IgD-negative memory B cell (primary cell): ENCODE measurements at regions not wholly inside any gene's neighbourhood (a gene's known extent, or its start where the extent isn't known, plus 50 kb on each side); places are given as distances from the start of the nearest gene placed in this dataset.
"Not testable (repeated sequence)": the region's sequence is repeated elsewhere in the genome, so short reads cannot be mapped to it uniquely, and the experiment has no call there.

Experiments used
- H3K27ac Mint-ChIP-seq, 3 donors: one replicate each; pipeline ENCODE4 v1.8.0; 2020 to 2022; ENCODE audit warnings: mild to moderate bottlenecking in 3 of 3, mixed read lengths in 3 of 3, moderate library complexity in 1 of 3
- H3K27me3 Mint-ChIP-seq: one replicate; pipeline ENCODE4 v1.8.0; 2021; ENCODE audit warnings: mixed read lengths
- H3K36me3 Mint-ChIP-seq: one replicate; pipeline ENCODE4 v1.8.0; 2020; ENCODE audit warnings: mild to moderate bottlenecking, mixed read lengths
- H3K4me1 Mint-ChIP-seq, 3 donors: one replicate each; pipeline ENCODE4 v1.8.0; 2020 to 2022; ENCODE audit warnings: mixed read lengths in 3 of 3, mild to moderate bottlenecking in 1 of 3
- H3K4me3 Mint-ChIP-seq, 4 donors: one replicate each; pipeline ENCODE4 v1.8.0; 2020 to 2022; ENCODE audit warnings: mild to moderate bottlenecking in 4 of 4, mixed read lengths in 4 of 4, moderate library complexity in 3 of 4
- H3K9me3 Mint-ChIP-seq, 3 donors: one replicate each; pipeline ENCODE4 v1.8.0; 2020 to 2021; ENCODE audit warnings: mixed read lengths in 3 of 3, mild to moderate bottlenecking in 1 of 3

GRCh38 chr5:130624805-130625204 is 540.3 kb downstream of the HINT1 start:
- Mint-ChIP-seq H3K4me3 (no peak overlapping the region), H3K27me3 (no peaks in the 10 kb centered on the region), H3K9me3 (peaks cover 4% of the 10 kb centered on the region in 3 donors), H3K36me3 (no peaks in the 10 kb centered on the region), H3K27ac (peak overlapping the region in 1 of 3 donors; percentile 11), H3K4me1 (no peaks in the 10 kb centered on the region)

GRCh38 chr5:130616161-130616560 is 548.9 kb downstream of the HINT1 start:
- Mint-ChIP-seq H3K4me3 (no peak overlapping the region), H3K27me3 (no peaks in the 10 kb centered on the region), H3K9me3 (peaks cover 0 to 5% (median 0%) of the 10 kb centered on the region in 3 donors), H3K4me1 (no peaks in the 10 kb centered on the region), H3K27ac (no peak overlapping the region), H3K36me3 (no peaks in the 10 kb centered on the region)

- peaks cover 0 to 4% (median 1%) of the 10 kb centered on the region in 3 donors for H3K9me3 Mint-ChIP-seq
Measured at GRCh38 chr5:130605234-130605633, 559.8 kb downstream of the HINT1 start.

GRCh38 chr5:130596647-130597046 is 568.4 kb downstream of the HINT1 start:
- not testable (repeated sequence) for H3K36me3 Mint-ChIP-seq, H3K27me3 Mint-ChIP-seq, H3K4me1 Mint-ChIP-seq, H3K27ac Mint-ChIP-seq, H3K9me3 Mint-ChIP-seq, H3K4me3 Mint-ChIP-seq

More at GRCh38 chr5:130605234-130605633, 559.8 kb downstream of the HINT1 start:
- Mint-ChIP-seq H3K4me3 (no peak overlapping the region), H3K27ac (no peak overlapping the region), H3K4me1 (no peaks in the 10 kb centered on the region), H3K36me3 (no peaks in the 10 kb centered on the region), H3K27me3 (no peaks in the 10 kb centered on the region)

- no peaks in the 10 kb centered on the region for H3K36me3 Mint-ChIP-seq
- peaks cover 0 to 3% (median 0%) of the 10 kb centered on the region in 3 donors for H3K9me3 Mint-ChIP-seq
- peaks cover 2% of the 10 kb centered on the region for H3K27me3 Mint-ChIP-seq
- H3K4me3 Mint-ChIP-seq = no peak overlapping the region
- no peak overlapping the region for H3K27ac Mint-ChIP-seq
- no peaks in the 10 kb centered on the region for H3K4me1 Mint-ChIP-seq
Measured at GRCh38 chr5:130580264-130580663, 584.8 kb downstream of the HINT1 start.

GRCh38 chr5:130578354-130578753 is 586.7 kb downstream of the HINT1 start:
- peaks cover 2% of the 10 kb centered on the region for H3K27me3 Mint-ChIP-seq
- peaks cover 0 to 5% (median 3%) of the 10 kb centered on the region in 3 donors for H3K9me3 Mint-ChIP-seq
- no peaks in the 10 kb centered on the region for H3K36me3 Mint-ChIP-seq
- H3K27ac Mint-ChIP-seq = no peak overlapping the region
- H3K4me3 Mint-ChIP-seq = no peak overlapping the region
- no peaks in the 10 kb centered on the region for H3K4me1 Mint-ChIP-seq

- H3K4me1 Mint-ChIP-seq = no peaks in the 10 kb centered on the region
- H3K27ac Mint-ChIP-seq = no peak overlapping the region
- H3K27me3 Mint-ChIP-seq = peaks cover 2% of the 10 kb centered on the region
- peaks cover 0 to 5% (median 3%) of the 10 kb centered on the region in 3 donors for H3K9me3 Mint-ChIP-seq
- no peak overlapping the region for H3K4me3 Mint-ChIP-seq
- no peaks in the 10 kb centered on the region for H3K36me3 Mint-ChIP-seq
Measured at GRCh38 chr5:130571076-130571475, 594.0 kb downstream of the HINT1 start.

GRCh38 chr5:130568791-130569190 is 596.3 kb downstream of the HINT1 start:
- no peak overlapping the region for H3K4me3 Mint-ChIP-seq
- no peaks in the 10 kb centered on the region for H3K36me3 Mint-ChIP-seq
- peaks cover 0 to 5% (median 4%) of the 10 kb centered on the region in 3 donors for H3K9me3 Mint-ChIP-seq
- H3K4me1 Mint-ChIP-seq = no peaks in the 10 kb centered on the region
- H3K27ac Mint-ChIP-seq = no peak overlapping the region
- H3K27me3 Mint-ChIP-seq = no peaks in the 10 kb centered on the region

GRCh38 chr5:130555429-130555828 is 609.6 kb downstream of the HINT1 start:
- Mint-ChIP-seq H3K27me3 (peaks cover 1% of the 10 kb centered on the region), H3K4me3 (no peak overlapping the region), H3K9me3 (peaks cover 6 to 22% (median 12%) of the 10 kb centered on the region in 3 donors), H3K36me3 (no peaks in the 10 kb centered on the region), H3K4me1 (no peaks in the 10 kb centered on the region), H3K27ac (no peak overlapping the region)

GRCh38 chr5:130550562-130550928 is 614.5 kb downstream of the HINT1 start:
- no peaks in the 10 kb centered on the region for H3K36me3 Mint-ChIP-seq
- no peaks in the 10 kb centered on the region for H3K9me3 Mint-ChIP-seq
- no peak overlapping the region for H3K27ac Mint-ChIP-seq
- H3K4me3 Mint-ChIP-seq = no peak overlapping the region
- H3K27me3 Mint-ChIP-seq = no peaks in the 10 kb centered on the region
- H3K4me1 Mint-ChIP-seq = no peaks in the 10 kb centered on the region

GRCh38 chr5:130549884-130550561 is 615.0 kb downstream of the HINT1 start:
- H3K9me3 Mint-ChIP-seq = peaks cover 0 to 3% (median 3%) of the 10 kb centered on the region in 3 donors
- H3K4me3 Mint-ChIP-seq = no peak overlapping the region
- H3K36me3 Mint-ChIP-seq = no peaks in the 10 kb centered on the region
- H3K27ac Mint-ChIP-seq = no peak overlapping the region
- no peaks in the 10 kb centered on the region for H3K27me3 Mint-ChIP-seq
- no peaks in the 10 kb centered on the region for H3K4me1 Mint-ChIP-seq

- Mint-ChIP-seq H3K36me3 (no peaks in the 10 kb centered on the region), H3K4me3 (no peak overlapping the region), H3K4me1 (no peaks in the 10 kb centered on the region), H3K9me3 (peaks cover 0 to 9% (median 5%) of the 10 kb centered on the region in 3 donors), H3K27ac (no peak overlapping the region), H3K27me3 (no peaks in the 10 kb centered on the region)
Measured at GRCh38 chr5:130546211-130546610, 618.8 kb downstream of the HINT1 start.

GRCh38 chr5:130545291-130545690 is 619.8 kb downstream of the HINT1 start:
- Mint-ChIP-seq H3K27me3 (no peaks in the 10 kb centered on the region), H3K9me3 (peaks cover 0 to 9% (median 5%) of the 10 kb centered on the region in 3 donors), H3K36me3 (no peaks in the 10 kb centered on the region), H3K4me3 (no peak overlapping the region), H3K4me1 (peaks cover 0 to 1% (median 0%) of the 10 kb centered on the region in 3 donors), H3K27ac (peak overlapping the region in 1 of 3 donors; percentile 28)

- Mint-ChIP-seq H3K27me3 (no peaks in the 10 kb centered on the region), H3K4me3 (peak overlapping the region in 1 of 4 donors; percentile 59), H3K4me1 (peaks cover 0 to 1% (median 0%) of the 10 kb centered on the region in 3 donors), H3K9me3 (peaks cover 2 to 9% (median 5%) of the 10 kb centered on the region in 3 donors), H3K36me3 (no peaks in the 10 kb centered on the region), H3K27ac (no peak overlapping the region)
Measured at GRCh38 chr5:130541617-130542221, 623.3 kb downstream of the HINT1 start.

- Mint-ChIP-seq H3K27me3 (no peaks in the 10 kb centered on the region), H3K27ac (peak overlapping the region in 1 of 3 donors; percentile 9), H3K9me3 (peaks cover 0 to 2% (median 0%) of the 10 kb centered on the region in 3 donors), H3K4me1 (peaks cover 0 to 1% (median 0%) of the 10 kb centered on the region in 3 donors), H3K4me3 (no peak overlapping the region), H3K36me3 (no peaks in the 10 kb centered on the region)
Measured at GRCh38 chr5:130536691-130537090, 628.4 kb downstream of the HINT1 start.

- Mint-ChIP-seq H3K4me3 (no peak overlapping the region), H3K27ac (no peak overlapping the region), H3K4me1 (no peaks in the 10 kb centered on the region), H3K9me3 (peaks cover 0 to 2% (median 0%) of the 10 kb centered on the region in 3 donors), H3K36me3 (no peaks in the 10 kb centered on the region), H3K27me3 (no peaks in the 10 kb centered on the region)
Measured at GRCh38 chr5:130532786-130533185, 628.5 kb downstream of the CHSY3 start.
